ENCODE measurements at regions not wholly inside any gene's neighbourhood (a gene's known extent, or its start where the extent isn't known, plus 50 kb on each side); places are given as distances from the start of the nearest gene placed in this dataset.

DNA sequence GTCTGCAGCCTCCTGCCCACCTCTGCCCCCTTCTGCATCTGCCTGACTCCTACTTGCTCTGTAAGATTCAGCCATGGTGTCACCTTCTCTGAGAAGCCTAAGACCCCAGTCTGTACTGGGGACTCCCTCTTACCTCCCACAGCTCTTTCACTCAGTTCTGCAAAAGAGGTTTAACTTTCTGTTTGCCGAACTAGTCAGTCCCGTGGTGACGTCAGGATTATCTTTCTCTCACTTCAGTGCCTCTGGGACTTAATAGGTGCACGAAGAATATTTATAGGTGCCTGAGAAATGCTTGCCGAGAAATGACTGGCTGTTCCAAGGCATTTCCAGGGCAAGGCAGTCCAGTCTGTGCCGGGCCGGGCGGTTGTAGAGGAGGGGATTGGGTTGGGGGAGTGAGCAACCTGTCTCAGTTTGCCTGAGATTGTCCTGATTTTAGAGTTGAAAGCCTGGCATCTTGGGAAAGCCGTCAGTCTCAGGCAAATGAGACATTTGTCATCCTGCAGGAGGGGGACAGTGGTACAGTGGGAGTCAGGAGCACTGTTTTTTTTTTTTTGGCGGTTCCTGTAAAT lies 227.5 kb upstream of the NPVF start:
- H3K27me3 ChIP-seq (ENCODE audit: control insufficient read depth, insufficient read depth, low read length) = no peaks in the 10 kb centered on the region
- H3K27ac ChIP-seq (ENCODE audit: low read depth in 2 of 2, low read length in 2 of 2) = peak overlapping the region in 1 of 2 donors; percentile 75
- no peak overlapping the region for H3K4me3 ChIP-seq (ENCODE audit: low read length in 3 of 3)
- no peak overlapping the region for H3K9ac ChIP-seq (ENCODE audit: low read length in 3 of 3)
- no peaks in the 10 kb centered on the region for H3K9me3 ChIP-seq (ENCODE audit: control insufficient read depth in 2 of 3, insufficient read depth in 1 of 3, low read length in 3 of 3)
- intact Hi-C loops (cut with DNase I) = no loop called here
- H3K36me3 ChIP-seq (ENCODE audit: control insufficient read depth in 2 of 3, insufficient read depth in 3 of 3, low read length in 3 of 3) = no peaks in the 10 kb centered on the region
- TF ChIP-seq, protein P1, sequence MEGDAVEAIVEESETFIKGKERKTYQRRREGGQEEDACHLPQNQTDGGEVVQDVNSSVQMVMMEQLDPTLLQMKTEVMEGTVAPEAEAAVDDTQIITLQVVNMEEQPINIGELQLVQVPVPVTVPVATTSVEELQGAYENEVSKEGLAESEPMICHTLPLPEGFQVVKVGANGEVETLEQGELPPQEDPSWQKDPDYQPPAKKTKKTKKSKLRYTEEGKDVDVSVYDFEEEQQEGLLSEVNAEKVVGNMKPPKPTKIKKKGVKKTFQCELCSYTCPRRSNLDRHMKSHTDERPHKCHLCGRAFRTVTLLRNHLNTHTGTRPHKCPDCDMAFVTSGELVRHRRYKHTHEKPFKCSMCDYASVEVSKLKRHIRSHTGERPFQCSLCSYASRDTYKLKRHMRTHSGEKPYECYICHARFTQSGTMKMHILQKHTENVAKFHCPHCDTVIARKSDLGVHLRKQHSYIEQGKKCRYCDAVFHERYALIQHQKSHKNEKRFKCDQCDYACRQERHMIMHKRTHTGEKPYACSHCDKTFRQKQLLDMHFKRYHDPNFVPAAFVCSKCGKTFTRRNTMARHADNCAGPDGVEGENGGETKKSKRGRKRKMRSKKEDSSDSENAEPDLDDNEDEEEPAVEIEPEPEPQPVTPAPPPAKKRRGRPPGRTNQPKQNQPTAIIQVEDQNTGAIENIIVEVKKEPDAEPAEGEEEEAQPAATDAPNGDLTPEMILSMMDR (IDR thresholded peaks at IDR 0.05; ENCODE audit: borderline replicate concordance, extremely low read depth, insufficient read depth) = no peak
- FAIRE-seq (no peak), DNase-seq (peak in 4 of 5 donors; percentile 44 to 56 (median 48))
- peaks cover 0 to 9% (median 0%) of the 10 kb centered on the region in 3 donors for H3K4me1 ChIP-seq (ENCODE audit: control insufficient read depth in 2 of 3, insufficient read depth in 2 of 3, low read depth in 1 of 3, low read length in 3 of 3)

DNA sequence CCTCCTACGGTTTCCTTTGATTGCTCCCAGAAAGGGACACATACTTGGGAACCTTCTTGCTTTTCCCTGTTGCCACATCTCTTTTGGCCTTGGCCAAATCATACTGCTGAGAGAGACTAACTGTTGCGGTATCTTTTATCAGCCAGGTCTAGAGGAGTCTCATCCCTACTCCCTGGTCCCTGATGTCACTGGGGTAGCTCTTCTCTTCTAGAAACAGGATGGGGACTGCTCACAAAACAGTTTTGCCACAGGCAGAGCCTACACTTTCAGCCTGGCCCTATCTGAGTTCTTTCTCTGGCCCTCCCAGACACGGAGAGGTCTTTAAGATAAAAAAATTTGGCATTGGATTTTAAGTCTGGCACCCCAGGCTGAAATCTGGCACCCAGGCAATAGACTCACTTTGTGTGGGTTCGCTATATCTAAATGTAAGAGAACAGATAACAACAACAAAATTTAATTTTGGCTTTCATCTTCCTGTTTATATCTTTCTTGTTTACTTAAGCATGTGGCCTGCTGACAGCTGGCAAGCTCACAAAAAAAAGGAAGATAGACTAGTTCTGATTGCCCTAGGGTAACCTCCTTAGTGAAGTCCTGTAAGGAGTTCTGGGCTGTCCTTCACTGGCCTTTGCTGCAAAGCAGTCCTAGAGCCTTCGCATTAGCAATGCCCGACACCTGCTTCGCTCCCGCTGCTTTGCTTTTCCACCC lies 228.3 kb upstream of the NPVF start:
- no peak overlapping the region for H3K4me3 ChIP-seq (ENCODE audit: low read length in 3 of 3)
- H3K9me3 ChIP-seq (ENCODE audit: control insufficient read depth in 2 of 3, insufficient read depth in 1 of 3, low read length in 3 of 3) = no peaks in the 10 kb centered on the region
- H3K4me1 ChIP-seq (ENCODE audit: control insufficient read depth in 2 of 3, insufficient read depth in 2 of 3, low read depth in 1 of 3, low read length in 3 of 3) = peaks cover 0 to 9% (median 0%) of the 10 kb centered on the region in 3 donors
- H3K9ac ChIP-seq (ENCODE audit: low read length in 3 of 3) = no peak overlapping the region
- no peak for FAIRE-seq
- intact Hi-C loops (cut with DNase I) = no loop called here
- no peaks in the 10 kb centered on the region for H3K27me3 ChIP-seq (ENCODE audit: control insufficient read depth, insufficient read depth, low read length)
- peak in 2 of 5 donors; percentile 18 to 55 for DNase-seq
- TF ChIP-seq, protein P1 (IDR thresholded peaks at IDR 0.05; ENCODE audit: borderline replicate concordance, extremely low read depth, insufficient read depth) = no peak
- H3K36me3 ChIP-seq (ENCODE audit: control insufficient read depth in 2 of 3, insufficient read depth in 3 of 3, low read length in 3 of 3) = no peaks in the 10 kb centered on the region
- peak overlapping the region in 1 of 2 donors; percentile 75 for H3K27ac ChIP-seq (ENCODE audit: low read depth in 2 of 2, low read length in 2 of 2)

GRCh38 chr7:25459057-25459456 lies 230.8 kb upstream of the NPVF start:
- no peaks in the 10 kb centered on the region for H3K27me3 ChIP-seq (ENCODE audit: control insufficient read depth, insufficient read depth, low read length)
- H3K4me3 ChIP-seq (ENCODE audit: low read length in 3 of 3) = no peak overlapping the region
- no peak for FAIRE-seq
- no peaks in the 10 kb centered on the region for H3K9me3 ChIP-seq (ENCODE audit: control insufficient read depth in 2 of 3, insufficient read depth in 1 of 3, low read length in 3 of 3)
- no peaks in the 10 kb centered on the region for H3K36me3 ChIP-seq (ENCODE audit: control insufficient read depth in 2 of 3, insufficient read depth in 3 of 3, low read length in 3 of 3)
- peaks cover 0 to 9% (median 0%) of the 10 kb centered on the region in 3 donors for H3K4me1 ChIP-seq (ENCODE audit: control insufficient read depth in 2 of 3, insufficient read depth in 2 of 3, low read depth in 1 of 3, low read length in 3 of 3)
- TF ChIP-seq, protein P1 (IDR thresholded peaks at IDR 0.05; ENCODE audit: borderline replicate concordance, extremely low read depth, insufficient read depth) = no peak
- H3K27ac ChIP-seq (ENCODE audit: low read depth in 2 of 2, low read length in 2 of 2) = no peak overlapping the region
- H3K9ac ChIP-seq (ENCODE audit: low read length in 3 of 3) = no peak overlapping the region
- intact Hi-C loops (cut with DNase I) = no loop called here
- no peak for DNase-seq

Measured in kidney (tissue), 13 donors.